ENCODE measurements at regions not wholly inside any gene's neighbourhood (a gene's known extent, or its start where the extent isn't known, plus 50 kb on each side); places are given as distances from the start of the nearest gene placed in this dataset.

GRCh38 chr6:53724501-53724900 is 58.9 kb upstream of the KLHL31 start:
- H3K27me3 ChIP-seq (replicated peaks; ENCODE audit: control insufficient read depth, insufficient read depth, low read length): peaks cover 6% of the 10 kb centered on the region
- no peak overlapping the region for H3K4me3 ChIP-seq (ENCODE audit: low read length)
- no peak for DNase-seq (ENCODE audit: low read depth)
- H3K9me3 ChIP-seq (ENCODE audit: control insufficient read depth, low read length): no peaks in the 10 kb centered on the region
- H3K36me3 ChIP-seq (ENCODE audit: control insufficient read depth, insufficient read depth, low read length, severe bottlenecking): no peaks in the 10 kb centered on the region
- peaks cover 9% of the 10 kb centered on the region for H3K4me1 ChIP-seq (ENCODE audit: control insufficient read depth, insufficient read depth, low read length)
- H3K9ac ChIP-seq (ENCODE audit: low read length): no peak overlapping the region

DNA sequence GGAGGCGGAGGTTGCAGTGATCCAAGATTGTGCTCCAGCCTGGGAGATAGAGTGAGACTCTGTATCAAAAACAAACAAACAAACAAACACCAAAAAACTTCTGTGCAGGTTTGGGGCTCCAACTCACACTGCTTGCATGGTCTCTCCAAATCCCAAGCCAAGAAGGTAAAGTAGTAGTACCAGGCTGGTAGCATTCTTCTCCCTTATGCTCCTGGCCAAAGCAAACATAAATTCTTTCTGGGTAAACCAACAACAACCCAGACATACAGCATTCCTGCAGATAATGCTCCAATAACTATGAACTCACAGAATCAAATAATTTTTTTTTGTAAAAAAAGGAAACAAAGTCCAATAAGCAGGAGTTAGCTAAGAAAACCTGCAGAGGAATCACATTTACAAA is 57.8 kb upstream of the KLHL31 start:
- no peaks in the 10 kb centered on the region for H3K36me3 ChIP-seq (ENCODE audit: control insufficient read depth, insufficient read depth, low read length, severe bottlenecking)
- H3K9me3 ChIP-seq (ENCODE audit: control insufficient read depth, low read length): no peaks in the 10 kb centered on the region
- no peak overlapping the region for H3K9ac ChIP-seq (ENCODE audit: low read length)
- peaks cover 6% of the 10 kb centered on the region for H3K27me3 ChIP-seq (replicated peaks; ENCODE audit: control insufficient read depth, insufficient read depth, low read length)
- DNase-seq (ENCODE audit: low read depth): no peak
- H3K4me3 ChIP-seq (ENCODE audit: low read length): no peak overlapping the region
- peaks cover 6% of the 10 kb centered on the region for H3K4me1 ChIP-seq (ENCODE audit: control insufficient read depth, insufficient read depth, low read length)

GRCh38 chr6:53721766-53722165 is 56.2 kb upstream of the KLHL31 start:
- Histone ChIP-seq H3K27me3 (replicated peaks; ENCODE audit: control insufficient read depth, insufficient read depth, low read length) (peaks cover 7% of the 10 kb centered on the region), H3K9ac (ENCODE audit: low read length) (no peak overlapping the region), H3K4me3 (ENCODE audit: low read length) (no peak overlapping the region), H3K9me3 (ENCODE audit: control insufficient read depth, low read length) (no peaks in the 10 kb centered on the region), H3K36me3 (ENCODE audit: control insufficient read depth, insufficient read depth, low read length, severe bottlenecking) (no peaks in the 10 kb centered on the region), H3K4me1 (ENCODE audit: control insufficient read depth, insufficient read depth, low read length) (peaks cover 8% of the 10 kb centered on the region)
- no peak for DNase-seq (ENCODE audit: low read depth)

- Histone ChIP-seq H3K4me3 (ENCODE audit: low read length) (no peak overlapping the region), H3K36me3 (ENCODE audit: control insufficient read depth, insufficient read depth, low read length, severe bottlenecking) (no peaks in the 10 kb centered on the region), H3K9me3 (ENCODE audit: control insufficient read depth, low read length) (no peaks in the 10 kb centered on the region), H3K27me3 (replicated peaks; ENCODE audit: control insufficient read depth, insufficient read depth, low read length) (peaks cover 18% of the 10 kb centered on the region), H3K4me1 (ENCODE audit: control insufficient read depth, insufficient read depth, low read length) (peaks cover 8% of the 10 kb centered on the region), H3K9ac (ENCODE audit: low read length) (no peak overlapping the region)
- DNase-seq (ENCODE audit: low read depth): peak; percentile 89
Measured at GRCh38 chr6:53718597-53719460, 53.3 kb upstream of the KLHL31 start.

DNA sequence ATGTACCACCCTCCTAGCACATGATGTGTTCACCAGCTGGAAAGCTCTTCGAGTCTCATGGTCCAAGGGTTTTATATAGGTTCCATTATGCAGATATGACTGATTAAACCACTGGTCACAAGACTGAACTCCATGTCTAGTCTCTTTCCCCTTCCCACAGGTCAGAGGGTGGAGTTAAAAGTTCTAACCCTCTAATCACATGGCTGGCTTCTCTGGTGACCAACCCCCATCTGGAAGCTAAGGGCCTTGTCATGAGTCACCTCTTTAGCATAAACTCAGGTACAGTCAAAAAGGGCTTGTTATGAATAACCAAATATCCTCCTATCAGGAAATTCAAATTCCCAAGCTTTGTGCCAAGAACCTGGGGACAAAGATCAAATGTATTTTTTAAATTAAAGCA is 52.0 kb upstream of the KLHL31 start:
- Histone ChIP-seq H3K4me1 (ENCODE audit: control insufficient read depth, insufficient read depth, low read length) (peaks cover 8% of the 10 kb centered on the region), H3K4me3 (ENCODE audit: low read length) (no peak overlapping the region), H3K9ac (ENCODE audit: low read length) (no peak overlapping the region), H3K27me3 (replicated peaks; ENCODE audit: control insufficient read depth, insufficient read depth, low read length) (peaks cover 18% of the 10 kb centered on the region), H3K36me3 (ENCODE audit: control insufficient read depth, insufficient read depth, low read length, severe bottlenecking) (no peaks in the 10 kb centered on the region), H3K9me3 (ENCODE audit: control insufficient read depth, low read length) (no peaks in the 10 kb centered on the region)
- no peak for DNase-seq (ENCODE audit: low read depth)

GRCh38 chr6:53715434-53715833 is 49.9 kb upstream of the KLHL31 start:
- Histone ChIP-seq H3K9me3 (ENCODE audit: control insufficient read depth, low read length) (no peaks in the 10 kb centered on the region), H3K4me3 (ENCODE audit: low read length) (no peak overlapping the region), H3K36me3 (ENCODE audit: control insufficient read depth, insufficient read depth, low read length, severe bottlenecking) (no peaks in the 10 kb centered on the region), H3K9ac (ENCODE audit: low read length) (no peak overlapping the region), H3K4me1 (ENCODE audit: control insufficient read depth, insufficient read depth, low read length) (peaks cover 8% of the 10 kb centered on the region), H3K27me3 (replicated peaks; ENCODE audit: control insufficient read depth, insufficient read depth, low read length) (peaks cover 18% of the 10 kb centered on the region)
- no peak for DNase-seq (ENCODE audit: low read depth)

All from adipocyte (in vitro differentiated cells).